GM06990 (cell line): ENCODE measurements at regions not wholly inside any gene's neighbourhood (a gene's known extent, or its start where the extent isn't known, plus 50 kb on each side); places are given as distances from the start of the nearest gene placed in this dataset.
"Not testable (repeated sequence)": the region's sequence is repeated elsewhere in the genome, so short reads cannot be mapped to it uniquely, and the experiment has no call there.

Experiments used
- DNase-seq: peaks from one replicate; pipeline ENCODE4 v3.0.0-alpha.2; 2011; ENCODE audit not compliant: insufficient read length; ENCODE audit errors: extremely low read depth
- H3K27me3 ChIP-seq: replicated peaks from 2 replicates; pipeline ENCODE4 v1.6.0; 2011; ENCODE audit warnings: low read length; ENCODE audit not compliant: control insufficient read depth, insufficient read depth
- H3K36me3 ChIP-seq: 2 replicates; pipeline ENCODE4 v1.5.1; 2011; ENCODE audit warnings: low read length; ENCODE audit not compliant: control insufficient read depth, insufficient read depth
- H3K4me3 ChIP-seq: replicated peaks from 2 replicates; pipeline ENCODE4 v1.5.1; 2011; ENCODE audit warnings: low read depth, mild to moderate bottlenecking, control low read depth, low read length
- CTCF ChIP-seq: IDR thresholded peaks from 2 replicates; pipeline ENCODE4 v1.5.1; 2011; ENCODE audit warnings: low read length, control low read depth, mild to moderate bottlenecking, inconsistent platforms; ENCODE audit not compliant: insufficient read depth, poor library complexity, severe bottlenecking

DNA sequence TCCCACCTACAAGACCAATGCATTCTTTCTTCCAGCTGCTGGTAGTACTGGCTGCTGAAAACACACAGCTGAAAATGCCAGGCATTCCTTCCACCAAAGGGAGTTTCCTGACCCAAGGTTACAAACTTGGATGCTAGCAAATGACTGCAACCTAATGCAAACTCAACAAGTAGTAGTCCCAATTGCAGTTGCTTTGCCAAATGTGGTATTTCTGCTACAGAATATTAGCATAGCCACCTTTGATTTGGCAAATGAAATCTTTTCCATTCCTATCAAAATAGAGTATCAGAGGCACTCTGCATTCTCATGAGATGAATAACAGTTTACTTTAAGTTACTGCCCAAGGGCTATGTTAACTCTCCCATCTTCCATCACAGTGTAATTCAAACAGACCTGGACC is 172.0 kb upstream of the ARHGAP42 start:
- no peaks in the 10 kb centered on the region for H3K27me3 ChIP-seq
- H3K36me3 ChIP-seq: no peaks in the 10 kb centered on the region
- DNase-seq: no peak
- no peak for TF ChIP-seq CTCF
- H3K4me3 ChIP-seq: no peak overlapping the region

DNA sequence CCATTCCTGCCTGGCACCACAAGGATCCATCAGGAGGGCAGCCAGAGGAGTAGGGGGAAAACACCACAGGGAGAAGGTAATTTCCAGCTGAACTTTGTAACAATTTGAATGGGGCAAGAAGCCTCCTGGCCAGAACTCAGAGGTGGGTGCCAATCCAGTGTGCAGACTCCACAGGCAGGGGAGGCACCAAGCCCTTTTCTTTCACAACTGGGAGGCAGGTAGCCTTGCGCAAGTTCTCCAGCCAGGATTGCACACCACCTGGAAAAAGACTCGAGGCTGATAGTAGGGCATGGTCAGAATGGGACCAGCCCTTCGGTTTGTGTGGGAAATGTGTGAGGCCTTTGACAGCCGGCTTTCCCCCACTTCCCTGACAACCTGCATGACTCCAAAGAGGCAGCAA is 161.9 kb upstream of the ARHGAP42 start:
- DNase-seq: no peak
- no peak for TF ChIP-seq CTCF
- H3K27me3 ChIP-seq: no peaks in the 10 kb centered on the region
- no peaks in the 10 kb centered on the region for H3K36me3 ChIP-seq
- H3K4me3 ChIP-seq: no peak overlapping the region

- Histone ChIP-seq H3K27me3 (no peaks in the 10 kb centered on the region), H3K4me3 (no peak overlapping the region), H3K36me3 (no peaks in the 10 kb centered on the region)
- no peak for DNase-seq
- TF ChIP-seq CTCF: peak; percentile 45
Observed at GRCh38 chr11:100525635-100526034, 161.5 kb upstream of the ARHGAP42 start.

DNA sequence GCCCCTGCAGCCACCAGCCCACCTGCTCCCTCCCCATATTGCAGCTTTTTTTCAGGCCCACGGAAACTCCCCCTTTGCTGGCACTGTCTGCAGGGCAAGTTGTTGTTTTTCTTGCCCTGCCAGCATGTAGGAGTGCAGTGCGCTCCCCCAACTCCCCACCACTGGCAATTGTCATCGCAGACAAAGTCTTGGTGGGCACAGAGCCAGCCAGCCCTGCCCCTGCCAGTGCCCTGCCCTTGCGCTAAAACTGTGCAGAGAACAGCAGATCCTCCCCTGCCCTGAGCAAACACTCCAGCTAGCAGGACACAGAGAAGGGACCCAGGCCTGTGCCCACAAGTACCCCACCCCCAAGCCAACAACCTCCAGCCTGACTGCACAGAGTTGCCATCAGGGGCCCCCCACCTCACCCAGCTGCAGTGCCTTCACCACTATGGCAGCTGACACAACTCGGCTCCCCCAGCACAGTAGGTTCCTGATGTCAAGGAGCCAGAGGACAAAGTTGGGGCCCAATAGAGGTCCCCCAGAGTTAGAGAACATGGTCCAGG is 158.1 kb upstream of the ARHGAP42 start:
- no peaks in the 10 kb centered on the region for H3K36me3 ChIP-seq
- no peak for DNase-seq
- H3K4me3 ChIP-seq: no peak overlapping the region
- no peaks in the 10 kb centered on the region for H3K27me3 ChIP-seq
- no peak for TF ChIP-seq CTCF

DNA sequence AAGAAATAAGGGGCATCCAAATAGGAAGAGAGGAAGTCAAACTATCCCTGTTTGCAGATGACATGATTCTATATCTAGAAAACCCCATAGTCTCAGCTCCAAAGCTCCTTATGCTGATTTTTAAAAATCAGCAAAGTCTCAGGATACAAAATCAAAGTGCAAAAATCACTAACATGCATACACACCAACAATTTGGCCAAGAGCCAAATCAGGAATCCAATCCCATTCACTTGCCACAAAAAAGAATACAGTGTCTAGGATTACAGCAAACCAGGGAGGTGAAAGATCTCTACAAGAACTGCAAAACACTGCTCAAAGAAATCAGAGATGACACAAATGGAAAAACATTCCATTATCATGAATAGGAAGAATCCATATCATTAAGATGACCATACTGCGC is 155.8 kb upstream of the ARHGAP42 start:
- H3K36me3 ChIP-seq, H3K27me3 ChIP-seq, DNase-seq, H3K4me3 ChIP-seq: not testable (repeated sequence)

DNA sequence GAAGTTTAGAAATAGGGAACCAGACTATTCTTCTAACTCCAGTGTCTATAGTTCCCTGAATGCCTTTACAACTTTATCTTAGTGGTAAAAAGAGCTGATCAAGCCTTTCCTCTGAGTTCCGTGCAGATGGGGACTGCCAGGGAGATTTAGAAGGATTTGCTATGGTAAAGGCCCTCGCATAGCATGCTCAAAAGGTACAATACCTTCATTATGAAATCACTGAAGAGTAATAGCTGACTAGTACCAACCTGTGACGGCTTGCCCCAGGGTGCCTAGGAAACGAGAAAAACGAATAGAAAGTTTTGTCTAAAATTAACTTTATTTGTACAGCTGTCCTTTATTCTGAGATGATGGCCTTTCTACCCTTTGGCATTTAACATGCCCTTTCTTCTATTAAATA is 150.1 kb upstream of the ARHGAP42 start:
- Histone ChIP-seq H3K27me3 (no peaks in the 10 kb centered on the region), H3K4me3 (no peak overlapping the region), H3K36me3 (no peaks in the 10 kb centered on the region)
- no peak for DNase-seq
- TF ChIP-seq CTCF: no peak
